HG03066 (cell line): ENCODE measurements at regions not wholly inside any gene's neighbourhood (a gene's known extent, or its start where the extent isn't known, plus 50 kb on each side); places are given as distances from the start of the nearest gene placed in this dataset.
A peak's percentile ranks its signal among the peaks of the same experiment; 100 is the strongest.

ENCODE experiments used
- ATAC-seq: cut with Tn5 transposase; IDR thresholded peaks from one replicate; pipeline ENCODE4 v1.9.1; 2021; ENCODE audit warnings: low read depth; ENCODE audit not compliant: unreplicated experiment

GRCh38 chr3:22901684-22902083 is 301.4 kb upstream of the UBE2E2 start:
- ATAC-seq = no peak

GRCh38 chr3:22907161-22907780 is 295.9 kb upstream of the UBE2E2 start:
- no peak for ATAC-seq

GRCh38 chr3:22907796-22908195 is 295.3 kb upstream of the UBE2E2 start:
- no peak for ATAC-seq

- no peak for ATAC-seq
Measured at GRCh38 chr3:22908989-22909507, 294.1 kb upstream of the UBE2E2 start.

- ATAC-seq = no peak
Measured at GRCh38 chr3:22916933-22917332, 286.2 kb upstream of the UBE2E2 start.

GRCh38 chr3:22920006-22920405 is 283.1 kb upstream of the UBE2E2 start:
- ATAC-seq = no peak

GRCh38 chr3:22922317-22922716 is 280.8 kb upstream of the UBE2E2 start:
- no peak for ATAC-seq

GRCh38 chr3:22923711-22924110 is 279.4 kb upstream of the UBE2E2 start:
- no peak for ATAC-seq

GRCh38 chr3:22928216-22929110 is 274.7 kb upstream of the UBE2E2 start:
- ATAC-seq = no peak

- no peak for ATAC-seq
Measured at GRCh38 chr3:22933051-22933840, 269.9 kb upstream of the UBE2E2 start.

GRCh38 chr3:22933841-22934116 is 269.3 kb upstream of the UBE2E2 start:
- no peak for ATAC-seq

- no peak for ATAC-seq
Measured at GRCh38 chr3:22935040-22935439, 268.1 kb upstream of the UBE2E2 start.

GRCh38 chr3:22937536-22937935 is 265.6 kb upstream of the UBE2E2 start:
- no peak for ATAC-seq

GRCh38 chr3:22938739-22939138 is 264.4 kb upstream of the UBE2E2 start:
- no peak for ATAC-seq

GRCh38 chr3:22939349-22939748 is 263.8 kb upstream of the UBE2E2 start:
- ATAC-seq = no peak

GRCh38 chr3:22940285-22940684 is 262.8 kb upstream of the UBE2E2 start:
- no peak for ATAC-seq

GRCh38 chr3:22942981-22943380 is 260.1 kb upstream of the UBE2E2 start:
- no peak for ATAC-seq

GRCh38 chr3:22947851-22948250 is 255.3 kb upstream of the UBE2E2 start:
- no peak for ATAC-seq

GRCh38 chr3:22951910-22952309 is 251.2 kb upstream of the UBE2E2 start:
- no peak for ATAC-seq

GRCh38 chr3:22952860-22953259 is 250.3 kb upstream of the UBE2E2 start:
- no peak for ATAC-seq

- ATAC-seq = peak; percentile 83
Measured at GRCh38 chr3:22959593-22959992, 243.5 kb upstream of the UBE2E2 start.
